ENCODE measurements at regions not wholly inside any gene's neighbourhood (a gene's known extent, or its start where the extent isn't known, plus 50 kb on each side); places are given as distances from the start of the nearest gene placed in this dataset.
"Not testable (repeated sequence)": the region's sequence is repeated elsewhere in the genome, so short reads cannot be mapped to it uniquely, and the experiment has no call there.

DNA sequence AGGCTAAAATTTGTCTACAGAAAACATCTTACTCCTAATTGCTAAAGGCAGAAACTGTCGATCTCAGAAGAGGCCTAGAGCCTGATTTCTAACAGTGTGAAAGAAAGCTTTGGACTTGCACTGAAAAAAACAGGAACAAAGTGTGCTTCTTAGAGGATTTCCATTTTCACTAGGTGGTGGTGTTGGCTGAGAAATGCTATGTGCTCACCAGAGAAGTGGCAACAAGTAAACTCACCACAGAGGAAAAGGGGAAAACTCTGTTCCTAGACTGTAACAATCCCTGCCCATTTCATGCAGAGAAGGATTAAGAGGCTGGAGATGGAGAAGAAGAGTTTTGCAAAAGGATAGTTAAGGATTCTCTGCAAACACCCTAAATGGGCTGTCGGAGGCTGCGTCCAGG, 84.1 kb downstream of the HSFY2 start:
- H3K4me2 ChIP-seq (replicated peaks; ENCODE audit: extremely low read depth, low read length, poor library complexity, severe bottlenecking); intact Hi-C loops (cut with micrococcal nuclease); H3K9ac ChIP-seq (ENCODE audit: insufficient read depth, low read length, poor library complexity, severe bottlenecking); H3K27me3 ChIP-seq (ENCODE audit: control insufficient read depth in 2 of 2, insufficient read depth in 2 of 2, low read length in 2 of 2); H2AFZ ChIP-seq (ENCODE audit: insufficient read depth, low read depth, low read length, poor library complexity, severe bottlenecking); H3K4me1 ChIP-seq (ENCODE audit: control insufficient read depth in 1 of 2, insufficient read depth in 2 of 2, low read length in 2 of 2); H3K36me3 ChIP-seq (replicated peaks in 1 of 2; ENCODE audit: control insufficient read depth in 1 of 2, insufficient read depth in 2 of 2, low read length in 2 of 2); H4K20me1 ChIP-seq (ENCODE audit: insufficient read depth, low read length); DNase-seq; H3K9me3 Mint-ChIP-seq; H3K9me3 ChIP-seq (replicated peaks in 1 of 2; ENCODE audit: control insufficient read depth in 1 of 2, insufficient read depth in 1 of 2, low read length in 2 of 2); H3K4me1 Mint-ChIP-seq; H3K27me3 Mint-ChIP-seq (ENCODE audit: low read depth in 3 of 3); H3K79me2 ChIP-seq (ENCODE audit: insufficient read depth, low read length); H3K36me3 Mint-ChIP-seq; H3K4me3 Mint-ChIP-seq; H3K4me3 ChIP-seq (replicated peaks in 1 of 3; ENCODE audit: low read depth in 2 of 3, low read length in 3 of 3); H3K27ac Mint-ChIP-seq; H3K27ac ChIP-seq (ENCODE audit: low read depth in 1 of 2, low read length in 2 of 2): not testable (repeated sequence)
- WGBS (ENCODE audit: insufficient coverage): no CpG with 5 or more reads among the region's 3 CpGs

DNA sequence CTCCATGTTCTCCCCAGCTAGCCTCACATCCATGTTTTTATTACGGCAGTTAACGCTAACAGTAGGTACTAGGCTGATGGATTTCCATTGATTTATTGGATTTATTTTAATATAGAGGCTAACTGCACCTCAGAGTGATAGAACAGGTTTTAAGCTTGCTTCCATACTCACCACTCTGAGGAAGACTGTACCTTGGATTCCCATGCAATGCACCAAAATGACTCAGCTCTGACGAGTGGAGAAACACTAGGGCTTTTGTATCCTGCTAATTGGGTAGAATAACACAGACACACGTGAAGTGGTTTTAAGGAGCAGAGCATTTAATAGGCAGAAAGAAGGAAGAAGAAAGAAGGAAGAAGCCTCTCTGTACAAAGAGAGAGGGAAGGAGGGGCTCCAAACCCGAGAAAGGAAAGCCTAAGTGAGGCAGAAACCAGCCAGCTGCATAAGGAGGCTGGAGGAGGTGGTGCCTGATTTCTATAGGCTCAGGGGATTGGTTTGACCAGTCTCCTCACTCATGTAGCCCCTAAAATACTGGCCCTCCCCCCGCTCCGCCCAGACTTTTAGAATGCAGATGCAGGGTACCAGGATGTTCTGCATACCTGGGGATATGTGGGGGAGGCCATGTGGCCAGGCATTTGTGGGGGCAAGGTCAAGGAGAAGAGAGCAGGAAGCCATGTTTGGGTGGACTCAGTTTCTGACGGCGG, 83.5 kb downstream of the HSFY2 start:
- no CpG with 5 or more reads among the region's 9 CpGs for WGBS (ENCODE audit: insufficient coverage)

DNA sequence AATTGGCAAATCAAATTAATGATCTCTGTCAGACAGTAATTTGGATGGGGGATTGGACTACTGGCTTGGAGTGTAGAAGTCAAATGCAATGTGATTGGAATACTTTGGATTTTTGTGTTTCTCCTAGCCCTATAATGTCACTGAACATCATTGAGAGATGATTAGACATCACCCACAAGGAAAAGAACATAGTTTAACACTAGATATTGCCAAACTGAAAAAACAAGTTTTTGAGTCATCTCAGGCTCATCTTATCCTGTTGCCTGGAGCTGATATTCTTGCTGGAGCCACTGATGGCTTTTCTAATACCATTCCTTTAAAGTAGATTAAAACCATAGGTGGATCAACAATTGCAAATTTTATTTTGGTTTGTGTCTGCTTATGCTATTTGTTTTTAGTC, 76.7 kb downstream of the HSFY2 start:
- H3K36me3 Mint-ChIP-seq; H3K27ac ChIP-seq (ENCODE audit: low read depth in 1 of 2, low read length in 2 of 2); intact Hi-C loops (cut with micrococcal nuclease): not testable (repeated sequence)

More for the DNA sequence above, 83.5 kb downstream of the HSFY2 start:
- H3K27me3 ChIP-seq (ENCODE audit: control insufficient read depth in 2 of 2, insufficient read depth in 2 of 2, low read length in 2 of 2); H3K4me3 ChIP-seq (replicated peaks in 1 of 3; ENCODE audit: low read depth in 2 of 3, low read length in 3 of 3); DNase-seq; H2AFZ ChIP-seq (ENCODE audit: insufficient read depth, low read depth, low read length, poor library complexity, severe bottlenecking); H3K4me3 Mint-ChIP-seq; H3K4me2 ChIP-seq (replicated peaks; ENCODE audit: extremely low read depth, low read length, poor library complexity, severe bottlenecking); H3K36me3 ChIP-seq (replicated peaks in 1 of 2; ENCODE audit: control insufficient read depth in 1 of 2, insufficient read depth in 2 of 2, low read length in 2 of 2); H3K27ac Mint-ChIP-seq; H3K27ac ChIP-seq (ENCODE audit: low read depth in 1 of 2, low read length in 2 of 2); H3K9ac ChIP-seq (ENCODE audit: insufficient read depth, low read length, poor library complexity, severe bottlenecking); H3K4me1 Mint-ChIP-seq; H3K79me2 ChIP-seq (ENCODE audit: insufficient read depth, low read length); intact Hi-C loops (cut with micrococcal nuclease); H3K27me3 Mint-ChIP-seq (ENCODE audit: low read depth in 3 of 3); H3K36me3 Mint-ChIP-seq; H4K20me1 ChIP-seq (ENCODE audit: insufficient read depth, low read length); H3K9me3 ChIP-seq (replicated peaks in 1 of 2; ENCODE audit: control insufficient read depth in 1 of 2, insufficient read depth in 1 of 2, low read length in 2 of 2); H3K9me3 Mint-ChIP-seq; H3K4me1 ChIP-seq (ENCODE audit: control insufficient read depth in 1 of 2, insufficient read depth in 2 of 2, low read length in 2 of 2): not testable (repeated sequence)

DNA sequence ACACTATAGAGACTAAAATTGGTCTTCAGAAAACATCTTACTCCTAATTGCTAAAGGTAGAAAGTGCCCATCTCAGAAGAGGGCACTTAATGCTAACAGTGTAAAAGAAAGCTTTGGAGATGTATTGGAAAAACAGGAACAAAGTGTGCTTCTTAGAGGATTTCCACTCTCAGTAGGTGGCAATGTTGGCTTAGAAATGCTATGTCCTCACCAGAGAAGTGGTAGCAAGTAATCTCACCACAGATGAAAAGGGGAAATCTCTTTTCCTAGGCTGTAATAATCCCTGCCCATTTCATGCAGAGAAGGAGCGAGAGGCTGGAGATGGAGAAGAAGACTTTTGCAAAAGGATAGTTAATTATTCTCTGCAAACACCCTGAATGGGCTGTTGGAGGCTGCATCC, 69.3 kb downstream of the HSFY2 start:
- H3K9ac ChIP-seq (ENCODE audit: insufficient read depth, low read length, poor library complexity, severe bottlenecking); H3K36me3 Mint-ChIP-seq: not testable (repeated sequence)

More for the DNA sequence above, 76.7 kb downstream of the HSFY2 start:
- not testable (repeated sequence) for H3K79me2 ChIP-seq (ENCODE audit: insufficient read depth, low read length); H3K27ac Mint-ChIP-seq; H3K9me3 Mint-ChIP-seq; H3K27me3 Mint-ChIP-seq (ENCODE audit: low read depth in 3 of 3); H3K4me2 ChIP-seq (replicated peaks; ENCODE audit: extremely low read depth, low read length, poor library complexity, severe bottlenecking); H3K4me1 Mint-ChIP-seq; H2AFZ ChIP-seq (ENCODE audit: insufficient read depth, low read depth, low read length, poor library complexity, severe bottlenecking); DNase-seq; H3K9ac ChIP-seq (ENCODE audit: insufficient read depth, low read length, poor library complexity, severe bottlenecking); H4K20me1 ChIP-seq (ENCODE audit: insufficient read depth, low read length); H3K36me3 ChIP-seq (replicated peaks in 1 of 2; ENCODE audit: control insufficient read depth in 1 of 2, insufficient read depth in 2 of 2, low read length in 2 of 2); H3K4me3 ChIP-seq (replicated peaks in 1 of 3; ENCODE audit: low read depth in 2 of 3, low read length in 3 of 3); H3K9me3 ChIP-seq (replicated peaks in 1 of 2; ENCODE audit: control insufficient read depth in 1 of 2, insufficient read depth in 1 of 2, low read length in 2 of 2); H3K4me3 Mint-ChIP-seq; H3K27me3 ChIP-seq (ENCODE audit: control insufficient read depth in 2 of 2, insufficient read depth in 2 of 2, low read length in 2 of 2); H3K4me1 ChIP-seq (ENCODE audit: control insufficient read depth in 1 of 2, insufficient read depth in 2 of 2, low read length in 2 of 2)

More for the DNA sequence above, 69.3 kb downstream of the HSFY2 start:
- H3K4me2 ChIP-seq (replicated peaks; ENCODE audit: extremely low read depth, low read length, poor library complexity, severe bottlenecking); H3K9me3 ChIP-seq (replicated peaks in 1 of 2; ENCODE audit: control insufficient read depth in 1 of 2, insufficient read depth in 1 of 2, low read length in 2 of 2); H3K36me3 ChIP-seq (replicated peaks in 1 of 2; ENCODE audit: control insufficient read depth in 1 of 2, insufficient read depth in 2 of 2, low read length in 2 of 2); H3K27ac ChIP-seq (ENCODE audit: low read depth in 1 of 2, low read length in 2 of 2); DNase-seq; H3K4me1 Mint-ChIP-seq; H3K9me3 Mint-ChIP-seq; H3K4me3 ChIP-seq (replicated peaks in 1 of 3; ENCODE audit: low read depth in 2 of 3, low read length in 3 of 3); H3K79me2 ChIP-seq (ENCODE audit: insufficient read depth, low read length); H3K27me3 Mint-ChIP-seq (ENCODE audit: low read depth in 3 of 3); H3K27ac Mint-ChIP-seq; intact Hi-C loops (cut with micrococcal nuclease); H3K27me3 ChIP-seq (ENCODE audit: control insufficient read depth in 2 of 2, insufficient read depth in 2 of 2, low read length in 2 of 2); H3K4me3 Mint-ChIP-seq; H3K4me1 ChIP-seq (ENCODE audit: control insufficient read depth in 1 of 2, insufficient read depth in 2 of 2, low read length in 2 of 2); H2AFZ ChIP-seq (ENCODE audit: insufficient read depth, low read depth, low read length, poor library complexity, severe bottlenecking); H4K20me1 ChIP-seq (ENCODE audit: insufficient read depth, low read length): not testable (repeated sequence)
- WGBS (ENCODE audit: insufficient coverage): no CpG with 5 or more reads among the region's 1 CpG

Data from CD14-positive monocyte (primary cell).